Nucleus accumbens (tissue), 56 donors: ENCODE measurements at regions not wholly inside any gene's neighbourhood (a gene's known extent, or its start where the extent isn't known, plus 50 kb on each side); places are given as distances from the start of the nearest gene placed in this dataset.
"Not testable (repeated sequence)": the region's sequence is repeated elsewhere in the genome, so short reads cannot be mapped to it uniquely, and the experiment has no call there.

ENCODE experiments used
- DNase-seq, 56 donors: peaks; one replicate each; lab custom pipeline; 2025; lab: John Stamatoyannopoulos, UW

GRCh38 chr7:19964246-19964645, 190.8 kb upstream of the TMEM196 start:
- DNase-seq = peak in 2 of 56 donors; percentile 3 to 4

DNA sequence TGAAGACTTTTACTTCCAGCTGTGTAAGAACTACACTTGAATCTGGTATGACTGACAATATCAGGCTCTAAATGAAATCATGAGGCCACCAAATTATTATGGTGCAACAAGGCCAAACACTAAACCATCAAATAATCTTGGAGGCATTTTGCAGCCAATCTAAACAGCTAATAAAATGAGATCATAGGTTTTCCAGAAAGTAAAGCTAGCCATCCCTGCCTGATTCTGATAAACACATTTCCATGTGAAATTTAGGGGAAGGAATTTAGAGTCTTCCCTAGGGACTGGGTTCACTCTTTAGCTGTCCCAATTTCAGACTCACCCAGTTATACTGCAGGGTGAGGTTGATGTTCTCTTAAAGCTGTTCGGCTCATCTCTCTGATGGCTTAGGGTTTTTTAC, 190.3 kb upstream of the TMEM196 start:
- no peak for DNase-seq

DNA sequence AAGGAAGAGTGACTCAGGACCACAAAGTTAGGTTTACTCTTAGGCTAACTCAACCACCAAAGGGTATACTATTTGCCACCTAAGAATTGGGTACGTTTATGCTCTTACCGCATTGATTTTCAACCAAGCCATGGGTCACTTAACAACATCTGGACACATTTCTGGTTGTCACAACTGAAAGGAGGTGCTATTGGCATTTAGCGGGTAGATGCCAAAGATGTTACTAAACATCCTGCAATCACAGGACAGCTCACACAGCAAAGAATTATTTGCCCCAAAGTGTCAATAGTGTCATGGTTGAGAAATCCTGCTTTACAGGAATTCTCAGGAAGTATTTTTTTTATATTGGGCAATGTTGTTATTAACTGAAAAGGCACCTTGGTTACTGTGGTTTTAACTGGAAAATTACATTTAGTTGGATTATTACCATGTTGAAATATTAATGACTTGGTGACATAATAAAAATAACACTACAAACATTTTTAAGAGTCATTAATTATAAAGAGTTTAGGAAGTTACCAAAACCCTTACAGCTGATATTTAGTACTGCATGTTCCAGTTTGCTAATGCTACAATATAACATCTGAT, 185.0 kb upstream of the TMEM196 start:
- DNase-seq = no peak

DNA sequence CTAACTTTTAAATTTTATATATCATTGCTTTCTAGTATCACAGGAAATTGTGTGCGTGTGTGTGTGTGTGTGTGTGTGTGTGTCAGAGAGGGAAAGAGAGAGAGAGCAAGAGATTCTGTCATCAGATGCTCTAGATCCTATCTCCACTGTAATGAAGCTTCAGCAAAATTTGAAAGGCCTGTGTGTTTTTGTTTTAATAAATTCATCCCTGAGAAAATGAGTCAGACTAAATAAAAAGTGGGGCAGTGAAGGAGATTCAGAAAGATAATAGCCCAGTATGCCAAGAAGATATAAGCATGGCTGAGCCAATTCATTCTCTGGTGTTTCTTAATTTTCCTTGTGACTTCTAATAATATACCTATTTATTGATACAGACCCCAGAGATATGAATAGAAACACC, 184.2 kb upstream of the TMEM196 start:
- no peak for DNase-seq

DNA sequence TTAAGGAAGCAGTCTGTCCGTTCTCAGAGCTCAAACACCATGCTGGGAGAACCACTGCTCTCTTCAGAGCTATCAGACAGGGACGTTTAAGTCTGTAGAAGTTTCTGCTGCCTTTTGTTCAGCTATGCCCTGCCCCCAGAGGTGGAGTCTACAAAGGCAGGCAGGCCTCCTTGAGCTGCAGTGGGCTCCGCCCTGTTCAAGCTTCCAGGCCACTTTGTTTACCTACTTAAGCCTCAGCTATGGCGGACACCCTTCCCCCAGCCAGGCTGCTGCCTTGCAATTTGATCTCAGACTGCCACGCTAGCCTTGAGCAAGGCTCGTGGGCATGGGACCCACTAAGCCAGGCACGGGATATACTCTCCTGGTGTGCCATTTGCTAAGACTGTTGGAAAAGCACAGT, 180.7 kb upstream of the TMEM196 start:
- not testable (repeated sequence) for DNase-seq

DNA sequence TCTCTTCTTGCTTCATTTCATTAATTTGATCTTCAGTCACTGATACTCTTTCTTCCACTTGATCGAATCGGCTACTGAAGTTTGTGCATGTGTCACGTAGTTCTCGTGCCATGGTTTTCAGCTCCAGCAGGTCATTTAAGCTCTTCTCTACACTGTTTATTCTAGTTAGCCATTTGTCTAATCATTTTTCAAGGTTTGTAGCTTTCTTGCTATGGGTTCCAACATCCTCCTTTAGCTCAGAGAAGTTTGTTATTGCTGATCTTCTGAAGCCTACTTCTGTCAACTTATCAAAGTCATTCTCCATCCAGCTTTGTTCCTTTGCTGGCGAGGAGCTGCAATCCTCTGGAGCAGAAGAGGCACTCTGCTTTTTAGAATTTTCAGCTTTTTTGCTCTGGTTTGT, 180.0 kb upstream of the TMEM196 start:
- not testable (repeated sequence) for DNase-seq

DNA sequence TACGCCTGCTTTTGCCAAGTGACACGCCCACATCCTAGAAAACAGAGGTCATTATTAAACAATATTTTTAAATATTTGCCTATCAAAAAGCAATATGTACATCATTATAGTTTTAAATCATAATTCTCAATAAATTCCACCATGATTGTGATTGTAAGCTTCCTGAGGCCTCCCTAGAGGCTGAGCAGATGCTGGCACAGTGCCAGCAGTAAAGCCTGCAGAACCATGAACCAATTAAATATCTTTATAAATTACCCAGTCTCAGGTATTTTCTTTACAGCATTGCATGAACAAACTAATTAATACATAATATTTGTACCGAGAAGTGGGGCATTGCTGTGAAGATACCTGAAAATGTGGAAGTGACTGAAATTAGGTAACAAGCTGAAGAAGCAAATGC, 174.7 kb upstream of the TMEM196 start:
- DNase-seq = no peak

DNA sequence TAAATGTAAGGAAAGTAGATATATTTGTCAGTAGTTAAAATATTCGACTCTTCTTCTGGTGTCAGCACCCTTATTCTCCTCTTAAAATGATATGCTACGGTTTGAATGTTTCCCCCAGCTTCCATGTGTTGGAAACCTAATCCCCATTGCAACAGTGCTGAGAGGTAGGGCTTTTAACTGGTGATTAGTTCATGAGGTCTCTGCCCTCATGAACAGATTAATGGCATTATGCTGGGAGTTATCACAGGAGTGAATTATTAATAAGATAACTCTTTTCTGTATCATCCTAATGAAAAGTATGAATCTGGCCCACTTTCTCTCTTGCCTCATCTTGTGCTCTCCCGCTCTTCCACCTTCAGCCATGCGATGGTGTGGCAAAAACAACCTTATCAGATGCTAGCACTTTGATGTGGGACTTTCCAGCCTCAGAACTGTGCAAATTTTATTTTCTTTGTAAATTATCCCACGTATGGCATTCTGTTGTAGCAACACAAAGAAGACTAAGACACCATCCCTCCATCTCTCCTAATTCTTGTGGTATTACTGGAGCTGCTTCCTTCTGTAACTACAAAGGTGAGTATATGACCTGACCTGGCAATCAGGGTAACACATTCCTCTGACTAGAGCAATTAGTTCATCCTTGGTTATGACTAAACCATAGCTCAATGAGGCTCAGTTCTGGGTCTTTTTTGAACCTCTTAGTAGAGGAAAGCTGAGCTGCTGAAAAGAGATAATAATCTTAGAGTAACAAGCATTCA, 171.1 kb upstream of the TMEM196 start:
- DNase-seq = no peak

- no peak for DNase-seq
These were observed 166.3 kb upstream of the TMEM196 start for GRCh38 chr7:19939746-19940145.

GRCh38 chr7:19932549-19933249, 159.3 kb upstream of the TMEM196 start:
- DNase-seq = no peak

- DNase-seq = no peak
These were observed 157.4 kb upstream of the TMEM196 start for GRCh38 chr7:19930851-19931250.

DNA sequence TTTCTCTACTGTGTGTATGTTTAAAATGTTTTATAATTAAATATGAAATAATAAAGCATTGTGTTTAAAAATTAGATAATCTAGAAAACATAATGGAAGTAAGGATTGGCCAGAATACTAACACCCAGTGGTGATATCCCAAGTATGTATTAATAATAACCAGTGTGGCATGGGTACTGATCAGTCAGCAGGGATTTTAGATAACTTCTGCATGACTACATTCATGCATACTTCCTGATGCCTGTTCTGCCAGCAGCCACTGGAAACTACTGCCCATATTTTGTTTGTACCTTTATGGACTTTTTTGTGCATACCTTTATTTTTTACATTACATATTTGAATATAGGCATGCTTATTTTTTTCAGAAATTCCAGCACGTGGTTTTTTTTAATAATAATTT, 156.6 kb upstream of the TMEM196 start:
- no peak for DNase-seq

DNA sequence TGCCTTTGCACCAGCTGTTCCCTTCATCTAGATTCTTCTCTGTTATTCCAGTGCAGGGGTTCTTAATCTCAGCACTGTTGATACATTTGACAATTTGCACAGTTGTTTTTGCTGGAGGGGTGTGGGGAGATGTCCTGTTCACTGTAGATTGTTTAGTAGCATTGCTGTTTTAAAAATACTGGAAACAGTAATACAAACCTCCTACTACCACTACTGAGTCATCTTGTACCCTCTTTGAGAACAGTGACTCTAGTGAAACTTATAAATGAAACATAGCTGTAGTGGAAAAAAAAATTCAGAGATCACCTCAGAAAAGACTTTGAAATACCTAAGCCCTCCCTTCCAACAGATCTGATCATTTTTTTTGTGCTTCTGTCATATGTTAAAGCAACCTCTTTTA, 154.8 kb upstream of the TMEM196 start:
- DNase-seq = no peak

GRCh38 chr7:19920705-19921104, 147.3 kb upstream of the TMEM196 start:
- DNase-seq = no peak

DNA sequence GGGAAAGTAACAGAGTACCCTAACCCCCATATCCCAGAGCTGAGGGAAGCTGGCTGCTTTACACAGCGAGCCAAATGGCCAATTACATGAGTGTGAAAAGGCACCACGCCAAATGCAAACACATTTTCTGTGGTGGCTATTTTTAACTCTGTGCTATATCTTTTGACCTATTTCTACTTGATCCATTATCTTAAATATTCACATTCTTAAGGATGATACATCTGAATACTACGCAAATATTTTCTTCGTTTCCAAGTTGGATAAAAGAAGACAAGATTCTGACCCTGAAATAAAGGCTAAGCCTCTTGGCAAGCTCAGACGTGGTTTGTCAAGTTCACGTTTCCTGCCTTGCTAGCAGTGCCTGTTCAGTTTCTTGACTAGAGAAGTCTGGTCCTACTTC, 146.7 kb upstream of the TMEM196 start:
- no peak for DNase-seq

DNA sequence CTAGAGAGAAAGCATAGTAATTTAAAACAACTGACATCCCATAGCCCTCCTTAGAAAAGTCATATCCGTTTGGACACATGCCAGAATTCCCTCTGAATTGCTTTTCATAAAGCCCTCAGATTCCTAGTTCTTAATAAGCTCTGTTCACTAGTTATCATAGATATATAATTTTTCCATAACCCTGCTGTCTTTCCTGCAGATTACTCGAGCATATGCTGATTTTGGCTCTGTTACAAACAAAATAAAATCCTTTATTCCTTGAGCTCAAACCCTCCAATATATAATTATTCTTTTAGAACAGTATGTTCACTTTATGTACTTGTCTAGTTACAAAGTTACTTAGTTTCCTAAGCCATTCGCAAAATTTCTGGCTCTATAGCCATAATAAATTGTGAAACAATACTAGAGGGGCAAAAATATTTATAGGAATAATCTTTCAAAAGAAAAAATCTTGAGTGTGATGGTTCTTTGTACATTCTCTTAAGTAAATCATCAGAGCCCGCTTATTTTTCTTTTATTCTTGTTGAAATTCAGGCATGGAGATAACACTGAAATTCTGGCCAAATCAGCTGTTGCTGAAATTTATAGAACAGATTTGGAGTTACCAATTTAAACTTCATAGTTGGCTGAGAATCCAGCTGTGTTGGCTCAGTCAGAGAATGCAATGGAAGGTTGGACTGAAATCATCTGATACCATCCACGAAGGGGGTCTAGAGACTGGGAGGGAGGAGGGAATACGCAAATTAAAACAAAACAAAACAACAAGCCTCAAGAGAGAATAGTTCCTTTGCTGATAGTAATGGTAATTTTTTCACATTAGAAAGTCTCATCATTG, 146.1 kb upstream of the TMEM196 start:
- no peak for DNase-seq

DNA sequence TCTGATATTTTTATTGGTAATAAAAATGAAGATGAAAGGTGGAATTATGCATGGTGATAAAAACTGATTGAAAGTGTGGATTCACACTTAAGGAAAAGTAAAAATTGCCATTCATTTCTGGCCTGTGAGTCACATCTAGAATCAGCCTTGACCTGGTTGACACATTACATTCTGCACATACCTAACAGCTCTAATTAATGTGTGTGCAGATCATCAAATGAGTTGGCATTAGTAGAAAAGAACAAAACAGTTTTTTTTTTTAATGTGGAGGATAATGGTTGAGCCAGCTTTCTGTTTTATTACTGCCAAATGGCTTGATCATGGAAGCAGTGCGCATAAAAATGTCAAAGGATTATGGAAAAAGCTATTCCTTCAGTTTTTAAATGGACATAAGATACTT, 142.6 kb upstream of the TMEM196 start:
- no peak for DNase-seq

GRCh38 chr7:19915596-19915995, 142.2 kb upstream of the TMEM196 start:
- DNase-seq = no peak

DNA sequence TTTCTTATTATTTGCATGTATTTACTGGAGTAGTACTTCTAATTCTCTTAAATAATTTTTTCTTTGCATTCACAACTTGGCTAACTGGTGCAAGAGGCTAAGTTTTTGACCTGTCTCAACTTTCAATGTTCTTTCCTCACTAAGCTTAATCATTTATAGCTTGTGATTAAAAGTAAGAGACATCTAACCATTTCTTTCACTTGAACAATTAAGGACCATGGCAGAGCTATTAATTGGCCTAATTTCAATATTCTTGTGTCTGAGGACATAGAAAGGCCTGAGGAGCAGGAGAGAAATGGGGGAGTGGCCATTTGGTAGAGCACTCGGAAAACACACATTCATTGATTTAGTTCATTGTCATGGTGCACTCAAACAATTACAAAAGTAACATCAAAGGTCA, 141.4 kb upstream of the TMEM196 start:
- no peak for DNase-seq

DNA sequence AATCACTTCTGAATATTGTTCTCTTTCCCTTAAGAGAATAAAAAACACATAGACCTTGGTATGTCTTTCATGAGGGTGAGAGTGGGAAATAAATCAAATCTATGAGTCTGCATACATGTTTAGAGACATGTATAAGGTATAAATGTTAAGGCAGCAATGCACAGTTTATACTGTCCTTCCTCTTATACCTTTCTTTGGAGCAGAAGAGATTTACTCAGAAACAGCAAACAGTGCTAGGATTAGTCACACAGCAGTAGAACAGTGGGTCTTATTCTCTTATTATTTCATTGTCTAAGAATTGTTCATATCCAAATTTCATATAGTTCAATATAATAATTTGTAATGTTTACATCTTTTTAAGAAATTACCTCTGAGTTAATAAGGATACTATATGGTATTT, 126.7 kb upstream of the TMEM196 start:
- DNase-seq = no peak

- no peak for DNase-seq
These were observed 126.1 kb upstream of the TMEM196 start for GRCh38 chr7:19899529-19899928.
